ENCODE measurements at regions not wholly inside any gene's neighbourhood (a gene's known extent, or its start where the extent isn't known, plus 50 kb on each side); places are given as distances from the start of the nearest gene placed in this dataset.
A peak's percentile ranks its signal among the peaks of the same experiment; 100 is the strongest.

- peaks cover 3% of the 10 kb centered on the region for H3K27me3 ChIP-seq
- DNase-seq (ENCODE audit: low spot score in 2 of 2) = no peak
- no peak for TF ChIP-seq CTCF (IDR thresholded peaks at IDR 0.05)
- no peak for TF ChIP-seq POLR2A (IDR thresholded peaks at IDR 0.05)
- TF ChIP-seq EP300 (IDR thresholded peaks at IDR 0.05) = no peak
- no peak for TF ChIP-seq POLR2AphosphoS5 (IDR thresholded peaks at IDR 0.05)
- no peaks in the 10 kb centered on the region for H3K36me3 ChIP-seq
- no peak overlapping the region for H3K27ac ChIP-seq
- no peaks in the 10 kb centered on the region for H3K9me3 ChIP-seq
- H3K4me1 ChIP-seq = peaks cover 5% of the 10 kb centered on the region
- 78% methylated on average over 3 of the region's 3 CpGs for WGBS
- H3K4me3 ChIP-seq = no peak overlapping the region
These were observed 50.8 kb upstream of the ELF5 start for GRCh38 chr11:34564406-34564805.

- H3K4me1 ChIP-seq = peaks cover 5% of the 10 kb centered on the region
- H3K9me3 ChIP-seq = no peaks in the 10 kb centered on the region
- DNase-seq (ENCODE audit: low spot score in 2 of 2) = no peak
- WGBS = 29% methylated on average over 2 of the region's 2 CpGs
- no peak for TF ChIP-seq POLR2AphosphoS5 (IDR thresholded peaks at IDR 0.05)
- TF ChIP-seq POLR2A (IDR thresholded peaks at IDR 0.05) = no peak
- no peak for TF ChIP-seq EP300 (IDR thresholded peaks at IDR 0.05)
- no peak for TF ChIP-seq CTCF (IDR thresholded peaks at IDR 0.05)
- peaks cover 3% of the 10 kb centered on the region for H3K27me3 ChIP-seq
- no peak overlapping the region for H3K27ac ChIP-seq
- H3K36me3 ChIP-seq = no peaks in the 10 kb centered on the region
- H3K4me3 ChIP-seq = no peak overlapping the region
These were observed 51.2 kb upstream of the ELF5 start for GRCh38 chr11:34564807-34565241.

GRCh38 chr11:34565417-34566207 lies 52.0 kb upstream of the ELF5 start:
- WGBS = 79% methylated on average over 2 of the region's 2 CpGs
- Histone ChIP-seq H3K27me3 (peaks cover 3% of the 10 kb centered on the region), H3K27ac (no peak overlapping the region)

GRCh38 chr11:34566208-34566551 lies 52.6 kb upstream of the ELF5 start:
- Histone ChIP-seq H3K4me1 (peaks cover 15% of the 10 kb centered on the region), H3K36me3 (no peaks in the 10 kb centered on the region), H3K27ac (no peak overlapping the region), H3K4me3 (no peak overlapping the region), H3K27me3 (peaks cover 3% of the 10 kb centered on the region), H3K9me3 (no peaks in the 10 kb centered on the region)
- 80% methylated on average over 3 of the region's 3 CpGs for WGBS
- no peak for TF ChIP-seq CTCF (IDR thresholded peaks at IDR 0.05)
- TF ChIP-seq POLR2AphosphoS5 (IDR thresholded peaks at IDR 0.05) = no peak
- TF ChIP-seq EP300 (IDR thresholded peaks at IDR 0.05) = no peak
- TF ChIP-seq POLR2A (IDR thresholded peaks at IDR 0.05) = no peak
- no peak for DNase-seq (ENCODE audit: low spot score in 2 of 2)

More at GRCh38 chr11:34565417-34566207, 52.0 kb upstream of the ELF5 start:
- H3K36me3 ChIP-seq = no peaks in the 10 kb centered on the region
- no peak for DNase-seq (ENCODE audit: low spot score in 2 of 2)
- peaks cover 11% of the 10 kb centered on the region for H3K4me1 ChIP-seq
- no peak overlapping the region for H3K4me3 ChIP-seq
- peak in 1 of 2 donors; percentile 16 for TF ChIP-seq CTCF (IDR thresholded peaks at IDR 0.05)
- no peak for TF ChIP-seq EP300 (IDR thresholded peaks at IDR 0.05)
- H3K9me3 ChIP-seq = no peaks in the 10 kb centered on the region

GRCh38 chr11:34566736-34567135 lies 53.1 kb upstream of the ELF5 start:
- H3K27me3 ChIP-seq = peaks cover 3% of the 10 kb centered on the region
- H3K27ac ChIP-seq = no peak overlapping the region
- 93% methylated on average over 4 of the region's 4 CpGs for WGBS
- no peaks in the 10 kb centered on the region for H3K36me3 ChIP-seq
- no peak for DNase-seq (ENCODE audit: low spot score in 2 of 2)
- TF ChIP-seq POLR2AphosphoS5 (IDR thresholded peaks at IDR 0.05) = no peak
- TF ChIP-seq EP300 (IDR thresholded peaks at IDR 0.05) = no peak
- peaks cover 15% of the 10 kb centered on the region for H3K4me1 ChIP-seq
- H3K4me3 ChIP-seq = no peak overlapping the region
- H3K9me3 ChIP-seq = no peaks in the 10 kb centered on the region

Measured in suprapubic skin (tissue), 4 donors.